GM18508 (cell line): ENCODE measurements at regions not wholly inside any gene's neighbourhood (a gene's known extent, or its start where the extent isn't known, plus 50 kb on each side); places are given as distances from the start of the nearest gene placed in this dataset.

ENCODE experiments used
- ATAC-seq: cut with Tn5 transposase; IDR thresholded peaks from one replicate; pipeline ENCODE4 v1.9.1; 2021; ENCODE audit warnings: moderate number of reproducible peaks; ENCODE audit not compliant: insufficient read depth, unreplicated experiment

DNA sequence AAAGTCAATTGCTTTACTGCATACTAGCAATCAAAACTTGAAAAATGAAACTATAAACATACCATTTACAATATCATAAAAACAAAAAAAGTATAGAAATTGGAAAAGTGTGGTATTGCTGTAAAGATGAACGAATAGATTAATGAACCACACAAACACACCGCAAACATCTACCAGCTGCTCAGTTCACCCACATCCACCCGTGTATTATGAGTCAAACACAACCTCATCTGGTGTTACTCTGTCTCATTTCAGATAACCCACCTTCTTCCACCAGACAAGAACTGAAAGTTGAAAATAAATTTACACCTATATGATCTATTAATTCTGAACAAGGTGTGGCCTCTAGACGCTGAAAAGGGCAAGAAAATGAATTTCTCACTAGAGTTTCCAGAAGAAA lies 53.3 kb downstream of the BLID start:
- ATAC-seq = no peak

DNA sequence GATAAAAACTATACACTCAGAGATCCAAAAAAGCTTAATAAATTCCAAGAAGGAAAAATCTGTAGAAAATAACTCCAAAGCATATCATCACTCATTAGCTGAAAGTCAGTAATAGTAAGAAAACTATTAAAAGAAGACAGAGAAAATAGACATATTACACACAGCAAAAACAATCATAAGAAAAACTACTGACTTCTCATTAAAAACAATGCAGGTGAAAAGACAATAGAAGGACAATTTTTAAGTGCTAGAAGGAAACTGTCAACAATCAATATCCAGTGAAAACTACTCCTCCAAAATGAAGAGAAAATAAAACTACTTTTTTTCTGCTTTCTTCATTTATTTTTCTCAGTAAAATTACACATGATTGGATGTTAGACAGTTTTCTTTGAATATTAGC lies 56.5 kb downstream of the BLID start:
- no peak for ATAC-seq

DNA sequence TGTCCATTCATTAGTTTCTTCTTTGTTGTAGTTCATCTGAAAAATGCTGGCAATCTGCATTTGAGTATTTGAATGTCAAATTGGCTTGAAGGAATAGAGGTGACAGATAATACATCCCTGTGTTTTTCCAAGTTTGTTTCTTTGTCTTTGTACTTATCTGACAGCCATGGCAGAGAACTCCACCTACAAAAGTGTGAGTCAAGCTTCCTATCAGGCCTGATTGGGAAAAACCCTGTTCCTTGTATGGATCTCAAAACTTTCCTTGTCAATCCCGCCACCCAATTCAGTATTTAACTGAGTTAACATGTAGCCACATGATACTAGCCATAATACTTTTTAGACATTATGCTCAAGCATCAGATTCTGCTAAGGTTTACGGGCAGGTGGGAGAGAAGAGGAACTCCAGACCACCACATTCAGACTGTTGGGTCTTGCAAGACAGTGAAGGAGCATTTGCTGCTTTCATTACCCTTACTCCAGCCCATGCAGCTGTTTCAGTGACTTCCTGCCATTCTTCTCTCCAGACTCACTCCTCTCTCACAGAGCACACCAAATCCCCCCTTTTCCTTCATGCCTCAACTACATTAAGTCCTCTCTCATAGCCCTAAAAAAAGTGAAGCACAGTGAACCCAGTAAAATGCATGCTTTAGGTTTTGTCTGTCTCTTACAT lies 65.9 kb downstream of the BLID start:
- no peak for ATAC-seq

DNA sequence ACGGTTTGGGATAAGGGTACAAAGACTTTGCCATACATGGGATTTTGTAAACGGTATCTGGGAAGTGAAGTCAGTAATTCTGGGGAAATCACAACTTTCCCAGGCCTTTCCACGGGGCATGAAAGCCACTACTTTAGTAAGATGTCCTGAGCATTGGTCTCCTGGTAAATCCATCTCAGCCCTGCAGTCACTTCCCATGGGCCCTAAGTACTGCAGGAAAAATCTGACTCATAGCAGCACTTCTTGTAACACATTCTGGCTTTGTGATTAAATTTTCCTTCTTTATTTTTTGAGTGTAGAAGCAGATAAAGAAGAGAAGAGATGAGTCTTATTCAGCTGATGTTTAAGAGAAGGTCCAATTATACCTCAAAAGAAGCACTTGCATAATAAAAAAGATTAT lies 67.6 kb downstream of the BLID start:
- no peak for ATAC-seq

DNA sequence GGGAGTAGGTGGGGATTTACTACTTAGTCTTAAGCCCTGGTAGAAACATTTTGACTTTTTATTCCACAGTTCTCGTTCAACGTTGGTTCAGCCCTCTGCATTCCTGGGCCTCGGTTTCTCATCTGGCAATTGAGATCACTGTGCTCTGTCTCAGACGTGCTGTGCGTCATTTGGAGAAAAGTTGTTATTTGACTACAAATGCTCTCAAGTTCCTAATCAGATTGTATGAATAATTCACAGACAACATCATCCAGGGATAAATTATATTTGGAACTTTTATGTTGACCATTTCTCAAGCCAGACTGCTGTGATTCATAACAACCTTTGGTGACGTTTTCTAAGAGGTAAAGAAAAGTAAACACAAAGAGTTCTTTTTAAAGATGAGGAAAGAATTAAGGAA lies 69.2 kb downstream of the BLID start:
- ATAC-seq = no peak

DNA sequence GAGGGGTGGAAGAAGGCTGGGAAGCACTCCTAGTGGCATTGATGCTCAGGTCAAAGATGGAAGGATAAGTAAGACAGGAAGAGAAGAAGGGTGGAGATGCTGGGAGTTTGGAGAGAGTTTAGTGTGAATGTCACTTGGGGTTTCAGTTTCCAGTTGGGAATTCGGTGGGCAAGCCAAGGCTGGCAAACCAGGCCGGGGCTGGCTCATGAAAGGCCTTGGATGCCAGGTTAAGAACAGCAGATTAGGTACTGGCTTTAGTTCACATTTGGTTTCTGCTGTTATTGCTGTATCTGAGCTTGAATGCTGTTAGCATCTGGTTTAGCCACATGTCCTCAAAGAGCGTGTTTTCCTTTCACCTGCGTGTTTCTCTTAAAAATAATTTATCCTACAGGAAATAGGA lies 69.6 kb downstream of the BLID start:
- no peak for ATAC-seq

DNA sequence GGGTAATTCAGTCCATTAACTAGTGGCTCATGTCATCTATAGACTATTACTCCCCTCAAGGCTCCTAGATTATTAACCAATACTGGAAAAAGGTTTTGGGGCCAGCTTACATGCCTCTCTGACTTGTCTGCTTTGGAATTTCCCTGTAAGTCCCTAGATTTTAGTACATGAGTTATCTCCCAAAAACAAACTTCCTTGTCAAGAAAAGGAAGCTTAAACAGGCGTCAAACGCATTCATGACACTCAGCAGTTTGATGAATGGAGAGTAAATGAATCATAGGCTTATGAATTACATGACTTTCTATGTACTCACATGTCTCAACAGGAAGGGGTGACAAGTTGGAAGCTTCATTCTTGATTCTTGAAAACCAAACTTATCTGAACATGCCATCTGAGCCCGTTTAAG lies 70.8 kb downstream of the BLID start:
- no peak for ATAC-seq

DNA sequence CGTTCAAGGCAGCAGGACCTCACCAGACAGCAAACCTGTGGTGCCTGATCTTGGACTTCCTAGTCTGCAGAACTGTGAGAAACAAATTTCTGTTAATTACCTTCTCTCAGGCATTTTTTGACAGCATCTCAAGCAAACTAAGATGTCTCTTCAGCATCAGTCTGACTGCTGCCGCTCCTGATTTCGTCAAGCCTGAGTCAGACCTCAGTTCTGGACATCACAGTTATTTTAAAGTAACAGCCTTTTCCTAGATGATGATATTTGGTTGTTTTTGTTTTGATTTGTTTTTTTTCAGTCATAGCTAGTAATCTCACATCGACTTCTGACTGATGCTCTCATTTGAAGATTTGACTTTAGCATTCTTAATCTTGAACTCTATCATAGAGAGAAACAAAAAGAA lies 71.9 kb downstream of the BLID start:
- ATAC-seq = no peak

DNA sequence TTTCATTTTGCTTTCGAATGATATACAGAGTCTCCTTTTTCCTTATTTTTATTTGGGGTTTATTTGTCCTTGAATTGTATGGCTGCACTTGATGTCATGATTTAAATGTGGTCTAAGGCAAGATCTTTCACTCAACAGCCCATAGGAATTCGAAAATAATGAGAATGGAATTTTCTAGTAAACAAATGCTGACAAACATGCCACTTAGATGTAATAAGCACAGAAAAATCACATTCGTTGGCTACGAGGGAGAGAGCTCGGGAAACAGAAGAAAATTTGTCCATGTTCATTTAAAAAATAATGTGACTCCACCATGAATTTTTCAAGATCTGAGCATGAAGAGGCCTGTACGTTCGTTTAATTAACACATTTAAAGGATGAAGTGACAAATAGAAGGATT lies 73.0 kb downstream of the BLID start:
- ATAC-seq = no peak

DNA sequence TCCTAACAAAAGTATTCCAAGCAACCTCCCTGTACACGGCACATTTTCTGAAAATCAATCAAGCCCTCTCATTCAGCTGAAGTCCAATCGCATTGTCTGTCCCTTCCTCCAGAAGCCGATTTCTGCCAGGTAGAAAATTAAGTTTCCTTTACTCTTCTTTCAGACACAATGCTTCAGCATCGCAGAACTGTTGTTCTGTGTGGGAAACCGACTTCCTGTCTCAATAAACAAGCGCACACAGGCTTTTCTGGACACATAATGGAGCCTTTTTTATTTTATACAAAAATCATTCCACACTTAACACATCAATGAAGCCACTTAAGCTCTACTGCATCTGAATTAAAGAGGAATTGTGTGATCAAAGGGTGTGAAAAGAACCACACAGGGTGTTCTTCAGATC lies 75.6 kb downstream of the BLID start:
- no peak for ATAC-seq

DNA sequence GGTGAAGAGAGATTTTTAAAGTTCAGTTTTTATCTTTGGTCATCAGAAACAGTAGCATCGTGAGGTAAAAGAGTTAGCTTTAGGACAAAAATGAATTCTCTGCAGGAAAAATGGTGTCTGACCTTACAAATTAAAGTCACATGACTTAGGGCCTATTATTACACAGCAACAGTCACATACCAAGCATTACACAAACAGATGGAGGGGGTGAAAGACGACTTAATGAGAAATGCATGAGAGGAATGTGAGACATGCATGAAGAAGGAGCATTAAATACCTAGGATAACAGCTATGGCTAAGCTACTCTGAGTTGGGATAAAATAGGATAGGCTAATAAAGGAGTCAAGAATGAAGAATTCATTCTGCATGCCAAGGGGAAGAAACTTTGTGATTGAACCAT lies 77.5 kb downstream of the BLID start:
- ATAC-seq = no peak

DNA sequence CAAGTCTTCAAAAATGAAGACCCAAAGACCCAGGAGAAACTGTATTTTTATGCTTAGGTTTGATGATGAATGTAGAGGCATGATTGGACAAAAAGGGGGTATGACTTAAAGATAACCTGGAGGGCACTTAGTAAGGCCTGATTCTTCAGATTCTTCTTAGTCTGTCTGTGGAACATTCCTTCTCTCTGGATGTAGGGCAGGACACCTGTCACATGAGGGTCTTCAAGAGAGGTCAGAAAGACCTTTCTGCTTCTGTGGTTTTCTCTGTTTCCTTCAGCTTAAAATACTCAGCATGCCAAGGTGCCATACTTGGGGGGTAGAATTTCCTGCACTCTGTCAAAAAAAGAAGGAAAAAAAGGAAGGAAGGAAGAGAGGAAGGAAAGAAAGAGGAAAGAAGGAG lies 78.1 kb downstream of the BLID start:
- no peak for ATAC-seq

DNA sequence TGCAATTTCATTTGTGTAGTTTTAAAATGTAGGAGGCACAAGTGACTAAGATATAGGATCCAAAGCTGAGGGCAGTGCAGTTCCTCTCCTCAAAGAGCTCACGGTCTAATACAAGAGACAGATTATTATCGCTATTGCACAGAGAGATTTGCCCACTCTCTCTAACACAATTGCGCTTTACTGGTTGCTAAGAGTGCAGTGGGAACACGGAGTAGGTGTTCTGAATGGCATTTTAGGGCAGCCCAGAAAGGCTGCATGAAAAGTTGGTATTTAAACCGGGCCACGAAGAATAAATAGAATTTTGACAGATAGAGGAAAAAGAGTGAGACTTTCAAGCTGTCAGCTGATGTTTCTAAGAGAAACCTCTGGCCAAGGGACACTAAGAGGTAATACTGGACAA lies 79.5 kb downstream of the BLID start:
- no peak for ATAC-seq

DNA sequence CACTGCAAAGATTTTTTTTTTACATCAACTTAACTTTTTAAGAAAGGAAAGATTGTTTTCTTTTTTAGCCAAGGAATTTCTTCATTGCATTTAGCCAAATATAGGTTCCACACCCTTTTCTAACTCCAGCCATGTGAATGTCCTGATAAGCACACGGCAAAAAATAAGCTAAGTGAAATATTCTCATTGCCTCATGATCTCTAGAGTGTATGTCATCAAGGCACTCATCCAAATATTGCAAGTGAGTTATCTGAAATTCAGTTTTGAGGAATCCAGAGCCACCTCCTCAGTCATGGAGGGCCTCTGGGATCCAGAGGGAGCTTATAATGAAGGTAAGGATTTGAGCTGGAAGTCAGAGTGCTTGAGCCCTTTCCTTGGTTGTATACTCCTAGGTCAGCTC lies 80.0 kb downstream of the BLID start:
- ATAC-seq = no peak

DNA sequence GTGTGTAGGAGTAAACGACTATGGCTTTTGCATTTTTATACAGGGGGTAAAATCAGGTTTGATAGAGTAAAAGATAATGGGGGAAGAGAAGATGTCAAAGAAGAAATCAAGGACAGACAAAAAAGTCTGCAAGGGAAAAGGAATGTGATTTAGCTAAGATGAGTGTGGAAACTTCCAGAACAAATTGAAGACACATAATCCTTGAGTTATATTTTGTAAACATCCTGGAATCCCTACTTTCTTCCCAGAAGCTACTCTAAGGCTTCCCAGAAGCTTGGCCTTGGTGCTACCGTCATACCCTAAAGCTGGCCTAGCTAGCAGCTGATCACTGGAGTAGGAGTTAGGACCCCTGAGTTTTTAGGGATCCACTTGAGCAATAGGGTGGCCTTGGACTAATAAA lies 82.4 kb downstream of the BLID start:
- no peak for ATAC-seq

DNA sequence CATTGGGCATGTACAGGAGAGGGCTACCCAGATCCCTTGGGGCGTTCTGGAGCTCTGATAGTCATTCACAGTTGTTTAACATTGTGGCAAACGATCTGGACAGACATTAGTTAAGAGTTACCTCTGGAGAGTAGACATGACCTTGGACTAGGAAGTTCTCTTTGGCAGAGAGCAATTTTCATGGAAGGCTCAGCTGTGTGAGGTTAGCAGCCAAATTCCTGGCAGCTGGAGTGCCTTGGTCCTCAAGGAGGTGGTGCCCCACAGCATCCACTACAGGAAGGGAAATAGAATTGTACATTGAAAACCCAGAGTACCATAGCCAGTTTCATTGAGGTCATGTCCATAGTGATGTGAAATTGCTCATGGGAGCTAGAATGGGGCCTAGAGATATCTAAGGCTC lies 82.8 kb downstream of the BLID start:
- no peak for ATAC-seq

DNA sequence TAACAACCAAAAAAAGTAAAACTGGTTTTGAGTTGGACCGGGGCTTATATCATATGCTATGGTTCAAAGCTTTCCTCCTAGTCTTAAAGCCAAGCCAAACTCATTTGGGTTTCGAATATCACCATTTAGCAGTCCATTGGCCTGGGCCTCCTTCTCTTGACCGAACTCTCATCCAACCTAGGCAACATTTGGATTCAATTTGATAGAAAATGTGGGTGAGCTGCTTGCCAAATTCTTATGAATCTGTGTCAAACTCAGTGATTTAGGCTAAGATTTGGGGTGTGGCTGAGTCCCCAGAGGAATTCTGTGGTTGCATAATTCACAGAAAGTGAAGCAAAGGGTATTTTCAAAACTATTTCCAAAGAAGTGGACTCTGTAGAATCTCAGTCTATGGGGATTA lies 83.7 kb downstream of the BLID start:
- no peak for ATAC-seq

DNA sequence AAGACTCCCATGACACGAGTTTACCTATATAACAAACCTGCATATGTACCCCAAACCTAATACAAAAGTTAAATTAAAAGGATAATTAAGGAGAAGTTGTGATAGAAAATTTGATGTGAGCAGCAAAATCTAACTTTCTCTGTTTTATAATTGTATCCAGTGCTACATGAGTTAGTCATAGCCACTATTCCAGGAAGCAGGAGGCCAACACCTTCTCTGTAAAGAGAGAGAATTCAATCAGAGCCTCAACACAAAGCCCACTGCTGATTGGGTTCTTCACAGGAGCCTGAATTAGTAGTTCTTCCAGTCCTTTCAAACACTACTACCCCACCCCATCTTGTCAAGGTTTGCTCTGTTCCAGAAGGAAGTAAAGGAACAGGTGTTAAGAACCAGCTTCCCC lies 84.2 kb downstream of the BLID start:
- ATAC-seq = no peak

DNA sequence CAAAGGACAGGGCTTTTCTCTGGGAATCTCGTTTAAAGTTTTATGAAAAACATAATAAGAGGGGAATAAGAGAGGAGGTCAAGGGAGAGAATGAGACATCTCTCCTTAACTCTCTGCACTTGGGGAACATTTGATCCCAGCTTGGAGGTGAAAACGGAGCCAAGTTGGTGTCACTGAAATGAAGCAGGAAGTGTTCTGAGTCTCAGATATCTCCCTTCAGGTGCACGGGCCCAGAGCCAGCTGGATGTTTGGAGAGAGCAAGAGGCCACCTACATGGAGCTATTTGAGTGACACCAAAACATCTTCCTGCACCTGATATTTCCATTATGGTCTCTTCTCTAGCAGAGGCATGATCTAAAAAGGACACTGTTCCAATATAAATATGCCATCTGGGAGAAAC lies 85.7 kb downstream of the BLID start:
- ATAC-seq = no peak

DNA sequence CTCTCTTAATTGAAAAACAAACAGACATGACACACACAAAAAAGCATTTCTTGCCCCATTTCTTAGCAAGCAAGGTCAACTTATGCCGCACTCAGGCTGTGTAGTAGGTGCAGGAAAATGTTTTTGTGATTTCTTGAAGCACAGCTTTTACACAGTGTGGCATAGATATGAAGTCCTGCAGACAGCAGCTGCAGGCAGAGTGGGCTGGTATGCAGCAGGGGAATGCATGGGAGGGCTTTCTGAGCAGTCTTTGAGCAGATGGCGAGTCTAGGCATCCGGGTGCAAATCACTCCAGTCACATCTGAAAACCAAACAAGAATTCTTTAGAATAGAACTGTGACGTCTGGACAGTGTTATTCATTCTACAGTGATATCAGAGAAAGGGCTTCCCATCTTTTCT lies 87.5 kb downstream of the BLID start:
- no peak for ATAC-seq

DNA sequence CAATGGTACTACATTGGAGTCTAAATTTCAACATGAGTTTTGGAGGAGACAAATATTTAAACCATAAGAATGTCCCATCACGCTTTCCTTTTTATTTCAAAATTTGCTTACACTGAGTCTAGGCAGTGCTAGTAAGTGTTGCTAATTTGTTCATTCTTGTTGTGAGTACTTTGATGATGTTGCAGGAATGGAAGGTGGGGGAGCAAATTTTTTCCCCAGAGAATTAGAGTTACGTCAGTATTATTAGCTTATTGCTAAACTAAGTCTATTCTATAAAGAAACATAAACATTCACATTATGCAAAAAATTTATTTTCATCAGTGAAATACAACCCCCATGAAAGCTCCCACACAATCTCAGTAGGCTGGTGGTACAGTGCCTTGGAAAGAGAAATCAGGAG lies 88.0 kb downstream of the BLID start:
- ATAC-seq = no peak

DNA sequence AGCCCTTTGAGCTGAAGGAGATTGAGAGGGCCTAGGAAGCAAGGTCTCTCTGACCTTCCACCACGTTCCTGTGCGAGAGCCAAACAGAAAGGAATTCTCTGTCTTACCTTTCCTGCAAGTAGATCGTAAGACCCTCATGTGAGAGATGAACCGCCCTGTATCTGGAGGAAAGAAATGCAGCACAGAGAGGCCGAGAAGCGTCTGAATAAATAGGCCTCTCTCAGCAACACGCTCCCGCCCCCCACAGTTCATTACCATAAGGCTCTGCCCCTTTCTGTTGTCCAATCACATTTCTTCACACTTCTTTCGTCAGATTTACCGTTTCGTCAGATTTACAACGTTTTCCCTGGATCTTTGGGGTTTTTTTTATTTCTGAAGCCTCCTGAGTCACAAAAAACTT lies 90.3 kb downstream of the BLID start:
- no peak for ATAC-seq

DNA sequence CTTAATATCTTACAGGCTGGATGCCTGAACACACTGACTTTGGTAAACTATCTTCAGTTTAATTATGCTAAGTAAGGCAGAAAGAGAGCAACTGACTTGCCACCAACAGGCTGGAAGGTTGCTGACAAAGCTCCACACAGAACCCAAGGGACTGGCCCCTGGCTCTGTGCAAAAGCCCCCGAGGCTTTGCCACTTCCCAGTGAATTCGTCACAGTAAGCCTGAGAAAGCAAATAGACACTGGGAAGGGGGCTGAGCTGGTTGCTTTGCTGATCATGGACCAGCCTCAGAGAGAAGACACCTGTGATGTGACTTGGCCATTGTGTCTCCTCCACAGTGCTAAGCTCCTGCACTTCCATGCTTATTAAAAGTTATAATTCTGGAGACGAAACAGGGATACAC lies 91.7 kb downstream of the BLID start:
- no peak for ATAC-seq
